Left cardiac atrium (tissue), 4 donors: ENCODE measurements at regions not wholly inside any gene's neighbourhood (a gene's known extent, or its start where the extent isn't known, plus 50 kb on each side); places are given as distances from the start of the nearest gene placed in this dataset.
"Not testable (repeated sequence)": the region's sequence is repeated elsewhere in the genome, so short reads cannot be mapped to it uniquely, and the experiment has no call there.

Experiments used
- ATAC-seq, 2 donors: fragments of 200-7000 bp; cut with Tn5 transposase; one replicate each; pipeline ENCODE4 v1.9.1; 2020; ENCODE audit warnings: mild to moderate bottlenecking in 2 of 2, moderate library complexity in 2 of 2
- DNase-seq: peaks from one replicate; pipeline ENCODE4 v3.0.0-alpha.2; 2020
- intact Hi-C, 2 donors: fragments of 100-400 bp; cut with DNase I; formaldehyde crosslinking; loops; one replicate each; pipeline versions ENCODE4 v1.14.1 to v1.15.1; 2022 to 2023
- donor health status: DM: no; HTN: yes; CAD: no.
- donor health status: DM: no; HTN: yes; CAD: no; lungs with severe emphysema.
- donor health status: DM: yes; HTN: yes; CAD: no.
- donor health status: Dilated cardiomyopathy.

DNA sequence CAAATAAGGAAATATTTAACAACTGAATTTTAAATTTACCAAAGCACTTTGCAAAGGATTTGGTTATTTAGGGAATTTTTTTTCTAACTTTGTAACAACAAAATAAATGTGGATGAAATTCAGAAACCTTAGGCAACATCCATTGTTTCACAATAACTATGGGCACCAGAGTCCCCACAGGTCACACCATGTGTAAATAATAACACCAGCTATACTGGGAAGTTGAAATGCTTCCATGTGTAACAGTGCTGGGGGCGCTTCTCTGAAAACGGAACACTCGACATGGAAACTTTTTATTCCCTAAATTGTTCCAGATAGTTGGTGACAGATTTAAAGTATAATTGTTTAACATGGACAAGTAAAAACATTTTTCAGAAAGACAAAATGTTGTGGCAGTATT, 818.6 kb downstream of the TNS3 start:
- no peak for ATAC-seq
- intact Hi-C loops: no loop called here
- DNase-seq: no peak

GRCh38 chr7:46759711-46760480, 822.0 kb downstream of the TNS3 start:
- intact Hi-C loops: no loop called here
- no peak for DNase-seq
- no peak for ATAC-seq

GRCh38 chr7:46756996-46757395, 824.9 kb downstream of the TNS3 start:
- no peak for ATAC-seq
- no peak for DNase-seq
- intact Hi-C loops: no loop called here

DNA sequence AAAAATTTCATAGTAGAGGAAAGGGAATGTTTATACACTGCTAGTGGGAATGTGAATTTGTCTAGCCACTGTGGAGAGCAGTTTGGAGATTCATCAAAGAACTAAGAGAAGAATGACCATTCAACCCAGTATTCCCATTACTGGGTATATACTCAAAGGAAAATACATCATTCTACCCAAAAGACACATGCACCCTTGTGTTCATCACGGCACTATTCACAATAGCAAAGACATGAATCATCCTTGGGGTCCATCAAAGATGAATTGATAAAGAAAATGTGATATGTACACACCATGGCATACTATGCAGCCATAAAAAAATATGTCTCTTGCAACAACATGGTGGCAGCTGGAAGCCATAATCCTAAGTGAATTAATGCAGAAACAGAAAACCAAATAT, 825.7 kb downstream of the TNS3 start:
- intact Hi-C loops: no loop called here
- no peak for ATAC-seq

DNA sequence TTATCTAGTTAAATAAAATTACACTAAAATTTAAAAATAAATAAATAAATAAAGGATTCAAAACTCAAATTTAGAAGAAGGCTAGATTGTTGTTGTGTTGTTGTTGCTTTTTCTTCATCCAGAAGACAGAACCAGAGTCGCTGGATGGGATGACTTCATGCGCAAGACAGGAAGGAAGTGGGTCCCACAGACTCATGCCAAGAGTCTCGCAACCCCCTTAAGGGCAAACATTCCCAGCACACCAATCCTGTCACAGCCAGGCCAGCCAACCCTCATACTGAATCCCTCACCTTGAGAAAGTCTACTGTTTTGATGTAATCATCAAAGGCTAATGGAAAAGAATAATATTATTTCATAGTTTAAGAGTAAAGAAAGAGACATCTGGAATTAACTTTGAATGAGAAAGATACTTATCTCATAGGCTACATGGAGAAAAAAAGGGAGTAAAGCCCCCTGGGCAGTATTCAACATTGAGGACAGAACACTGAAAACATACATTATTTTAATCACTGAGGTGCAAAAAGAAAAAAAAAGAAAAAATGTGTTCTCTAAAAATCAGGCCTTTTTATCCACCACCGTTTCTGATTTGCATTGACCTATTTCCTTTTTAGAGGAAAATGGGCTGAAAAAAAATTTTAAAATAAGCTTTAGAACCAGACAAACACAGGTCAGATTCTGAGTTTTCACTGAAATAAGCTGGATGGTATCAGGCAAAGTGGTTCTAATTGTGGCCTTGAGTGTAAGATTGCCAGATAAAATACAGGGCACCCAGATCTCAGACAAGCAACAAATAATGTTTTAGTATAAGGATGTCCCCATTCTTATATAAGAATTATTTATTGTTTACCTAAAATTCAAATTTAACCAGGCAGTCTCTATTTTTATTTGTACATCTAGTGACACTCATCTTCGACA, 826.5 kb downstream of the TNS3 start:
- ATAC-seq (no peak), DNase-seq (no peak)
- intact Hi-C loops: no loop called here

More for the DNA sequence above, 825.7 kb downstream of the TNS3 start:
- no peak for DNase-seq

DNA sequence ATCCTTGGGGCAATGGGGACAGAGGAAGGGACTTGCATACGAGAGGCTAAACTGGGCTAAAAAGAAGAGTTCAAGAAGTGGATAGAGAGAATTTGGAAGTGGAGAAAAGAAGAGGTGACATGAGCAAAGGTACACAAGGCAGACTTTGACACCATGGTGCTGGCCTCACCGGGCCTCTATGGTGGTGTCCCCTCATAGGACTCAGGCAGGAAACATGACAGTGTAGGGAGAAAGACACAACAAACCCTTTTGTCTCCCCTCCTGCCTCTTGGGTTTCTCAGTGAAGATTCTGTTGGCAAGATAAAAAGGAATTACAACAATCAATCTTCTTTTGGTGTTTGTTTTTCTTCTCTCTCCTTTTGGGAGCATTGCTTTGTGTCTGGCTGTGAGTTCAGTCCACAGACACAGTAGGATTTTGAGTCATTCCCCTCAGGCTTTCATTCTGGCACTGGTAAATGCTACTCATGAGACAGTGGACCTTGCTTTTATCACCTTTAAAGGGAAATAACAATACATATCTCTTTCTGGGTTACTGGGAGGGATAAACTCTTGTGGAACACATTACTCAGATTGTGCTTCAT, 827.7 kb downstream of the TNS3 start:
- peak in 1 of 2 donors; percentile 60 for ATAC-seq
- no peak for DNase-seq
- intact Hi-C loops: no loop called here

- DNase-seq: no peak
- intact Hi-C loops: no loop called here
- no peak for ATAC-seq
Measured at GRCh38 chr7:46753662-46754061, 828.2 kb downstream of the TNS3 start.

DNA sequence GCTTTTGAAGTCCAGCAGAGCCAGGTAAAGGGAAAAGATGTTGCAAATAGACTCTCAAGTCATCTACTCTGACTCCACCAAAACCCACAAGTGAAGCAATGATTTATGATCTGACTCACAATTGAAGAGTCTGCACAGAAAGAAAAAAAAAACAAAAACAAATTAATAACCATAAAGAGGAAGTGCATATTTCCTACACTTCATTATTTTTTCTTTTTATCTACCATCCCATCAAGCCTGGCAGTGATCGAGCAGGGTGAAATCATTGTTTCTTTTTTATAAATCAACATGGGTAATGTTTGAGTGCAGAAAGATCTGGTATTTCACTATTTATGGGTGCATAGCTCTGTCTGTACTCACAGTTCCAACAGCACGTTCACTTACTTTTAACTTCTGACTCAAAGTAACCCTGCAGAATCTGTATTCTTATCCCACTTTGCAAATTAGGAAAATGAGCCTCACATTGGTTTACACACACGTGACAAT, 829.0 kb downstream of the TNS3 start:
- ATAC-seq (peak in 1 of 2 donors; percentile 49), DNase-seq (no peak)
- intact Hi-C loops: no loop called here

GRCh38 chr7:46751927-46752723, 829.8 kb downstream of the TNS3 start:
- DNase-seq, intact Hi-C loops: not testable (repeated sequence)
- ATAC-seq: peak; percentile 65 to 83

DNA sequence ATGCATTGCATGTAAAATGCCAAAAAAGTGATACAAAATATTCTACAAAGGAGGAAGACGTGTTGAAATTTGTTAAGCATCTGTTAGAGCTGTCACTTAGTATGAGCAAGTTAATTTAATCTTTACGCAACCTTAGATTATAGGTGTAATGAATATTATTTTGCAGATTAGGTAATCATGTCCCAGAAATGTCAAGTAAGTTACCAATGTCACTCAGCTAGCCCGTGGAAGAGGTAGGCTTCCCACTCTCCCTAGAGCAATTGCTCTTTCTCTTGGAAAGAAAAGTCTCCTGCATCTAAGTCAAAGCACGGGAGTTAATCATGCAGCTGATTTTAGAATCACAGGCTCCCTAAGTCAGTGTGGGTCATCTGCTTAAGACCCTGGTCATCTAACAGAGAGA, 830.4 kb upstream of the IGFBP3 start:
- DNase-seq: no peak
- no peak for ATAC-seq
- intact Hi-C loops: no loop called here

- ATAC-seq: no peak
- DNase-seq: no peak
- intact Hi-C loops: no loop called here
Measured at GRCh38 chr7:46750321-46750865, 829.3 kb upstream of the IGFBP3 start.

DNA sequence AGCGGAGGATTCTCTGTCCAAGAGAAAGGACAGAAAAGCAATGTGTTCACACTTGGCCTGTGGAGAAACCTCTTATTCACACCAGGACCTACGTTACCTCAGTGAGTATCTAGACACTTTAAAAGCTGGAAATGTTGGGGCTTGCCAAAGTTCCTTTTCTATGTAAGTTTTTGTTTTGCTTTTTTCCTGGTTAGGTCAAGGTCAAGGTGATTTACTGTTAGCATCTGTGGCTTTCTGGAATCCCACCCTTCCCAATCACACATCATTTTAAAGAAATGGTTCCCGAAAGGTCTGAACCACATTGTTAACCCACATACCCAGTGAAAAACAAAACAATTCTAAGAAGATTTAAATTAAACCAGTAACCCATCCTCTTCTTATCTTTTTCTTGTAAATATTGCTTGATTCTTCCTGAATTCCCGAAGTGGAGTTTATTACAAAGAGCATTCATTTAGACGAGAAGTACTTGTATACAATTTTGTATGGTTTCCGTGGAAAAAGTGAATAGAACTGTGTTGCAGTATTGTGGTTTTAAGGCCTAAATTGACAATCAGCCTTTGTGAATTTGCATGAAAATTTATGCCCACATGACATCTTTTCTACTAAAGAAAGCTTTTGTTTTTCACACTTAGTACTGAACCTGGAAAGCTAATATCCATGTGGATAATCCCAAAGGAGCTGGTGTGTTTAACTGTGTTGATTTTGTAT, 827.0 kb upstream of the IGFBP3 start:
- ATAC-seq: no peak
- no peak for DNase-seq
- intact Hi-C loops: no loop called here

DNA sequence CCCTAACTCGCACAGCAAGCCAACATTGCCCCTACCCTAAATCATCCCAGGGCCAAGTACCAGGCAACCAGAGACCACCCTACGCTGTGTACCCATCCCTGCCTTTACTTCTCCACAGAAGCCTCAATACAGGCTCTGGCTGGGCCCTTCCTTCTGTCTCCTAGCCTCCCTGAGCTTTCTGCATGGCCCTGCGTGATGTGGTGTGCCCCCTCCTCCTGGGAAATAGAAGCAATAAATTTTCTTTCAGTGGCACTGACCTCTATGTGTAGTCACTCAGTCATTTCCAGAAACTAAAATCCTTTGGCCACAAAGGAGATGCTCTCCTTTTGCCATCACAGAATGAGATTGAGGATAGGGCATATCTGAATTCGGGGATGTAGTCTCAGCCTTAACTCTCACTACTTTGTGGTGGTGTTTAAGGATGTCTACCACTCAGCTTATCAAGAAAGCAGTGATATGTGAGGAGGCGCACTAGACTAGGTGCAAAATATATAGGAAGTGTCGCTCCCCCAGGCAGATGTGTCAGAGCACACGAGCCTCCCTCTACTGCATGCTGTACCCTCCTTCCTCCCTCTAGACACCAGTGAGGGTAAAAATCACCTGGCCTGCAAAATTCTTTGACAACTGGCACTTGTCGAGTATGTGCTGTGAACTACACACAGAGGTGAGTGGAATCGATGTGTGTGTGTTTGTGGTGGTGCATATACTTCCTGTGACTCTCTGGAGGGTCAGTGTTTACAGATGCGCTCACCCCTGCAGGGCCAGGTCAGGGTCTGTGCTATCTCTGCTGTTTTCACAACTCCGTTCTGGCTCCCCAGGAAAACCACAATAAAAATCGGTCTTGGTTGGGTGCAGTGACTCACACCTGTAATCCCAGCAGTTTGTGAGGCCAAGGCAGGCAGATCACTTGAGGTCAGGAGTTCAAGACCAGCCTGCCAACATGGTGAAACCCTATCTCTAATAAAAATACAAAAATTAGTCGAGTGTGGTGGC, 825.9 kb upstream of the IGFBP3 start:
- DNase-seq (no peak), ATAC-seq (no peak)
- intact Hi-C loops: no loop called here

DNA sequence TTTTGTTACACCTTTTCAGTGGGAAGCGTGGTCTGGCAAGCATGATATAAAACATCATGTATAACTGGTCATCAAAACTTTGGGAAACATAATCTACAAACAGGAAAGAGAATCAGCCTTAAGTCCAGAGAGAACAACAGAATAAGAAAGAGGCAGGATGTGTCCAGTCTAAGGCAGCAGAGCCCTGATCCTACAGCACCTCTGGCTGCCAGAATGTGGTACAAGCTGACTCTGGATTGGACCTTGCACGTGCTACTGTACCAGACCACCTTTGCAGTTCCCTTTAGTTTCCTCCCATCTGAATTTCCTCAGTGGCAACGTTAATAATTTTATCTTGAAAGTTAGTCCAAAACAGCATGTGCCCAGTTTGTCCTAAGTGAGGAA, 824.6 kb upstream of the IGFBP3 start:
- no peak for DNase-seq
- intact Hi-C loops: no loop called here
- no peak for ATAC-seq

DNA sequence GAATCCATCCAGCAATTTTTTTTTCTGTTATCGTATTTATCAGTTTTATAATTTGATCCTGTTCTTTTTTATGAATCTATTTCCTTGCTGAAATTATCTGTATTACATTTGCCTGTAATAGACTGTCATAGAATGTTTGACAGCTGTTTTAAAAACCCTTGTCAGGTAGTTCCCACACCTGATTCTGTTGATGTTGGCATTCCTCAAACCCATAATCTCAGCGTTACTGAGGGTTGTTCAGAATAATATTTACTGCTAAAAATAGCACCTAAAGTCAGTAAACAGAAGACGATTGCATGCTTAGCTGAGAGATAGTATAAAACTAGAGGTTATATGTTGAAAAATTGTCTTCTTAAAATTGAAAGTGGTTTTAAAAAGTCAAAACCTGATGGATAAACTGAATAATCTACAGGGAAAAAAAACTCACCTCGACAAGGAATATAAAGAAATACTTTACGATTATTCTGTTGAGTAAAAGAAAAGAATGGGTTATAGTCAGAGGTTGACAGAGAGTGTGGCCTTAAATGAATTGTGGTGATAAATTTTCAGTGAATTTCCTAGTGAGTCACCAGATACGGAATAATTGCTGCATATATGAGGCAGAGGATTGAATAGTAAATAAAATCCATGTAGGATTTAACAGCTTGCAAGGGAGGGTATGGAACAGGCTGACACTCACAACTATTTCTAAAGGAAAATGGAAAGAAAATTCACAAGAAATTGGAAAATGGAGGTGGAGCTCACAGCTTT, 824.1 kb upstream of the IGFBP3 start:
- DNase-seq (no peak), ATAC-seq (no peak)
- intact Hi-C loops: no loop called here

DNA sequence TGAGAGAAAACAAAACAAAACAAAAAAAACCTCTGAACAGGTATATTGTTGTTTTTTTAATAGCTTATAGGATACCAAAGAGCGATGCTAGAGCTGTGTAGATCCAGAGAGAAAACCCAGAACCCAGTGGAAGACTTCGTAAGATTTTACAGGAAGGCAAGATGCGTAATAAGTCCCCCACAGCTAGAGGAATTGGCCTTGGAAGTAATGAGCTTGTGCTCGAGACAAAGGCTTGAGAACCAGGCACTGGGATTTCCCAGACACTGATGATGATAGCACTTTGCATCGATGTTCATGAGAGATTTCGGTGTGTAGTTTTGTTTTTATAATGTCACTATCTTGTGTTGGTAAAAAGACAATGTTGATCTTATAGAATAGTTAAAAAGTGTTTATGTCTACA, 821.5 kb upstream of the IGFBP3 start:
- DNase-seq (no peak), ATAC-seq (no peak)
- intact Hi-C loops: no loop called here
